ENCODE measurements at regions not wholly inside any gene's neighbourhood (a gene's known extent, or its start where the extent isn't known, plus 50 kb on each side); places are given as distances from the start of the nearest gene placed in this dataset.

GRCh38 chr12:40620564-40621019 is 71.6 kb upstream of the CNTN1 start:
- no peak for DNase-seq

- DNase-seq = peak in 1 of 2 experiments; percentile 11
Observed at GRCh38 chr12:40622246-40622838, 69.9 kb upstream of the CNTN1 start.

GRCh38 chr12:40632171-40632570 is 60.1 kb upstream of the CNTN1 start:
- DNase-seq = no peak

- no peak for DNase-seq
Observed at GRCh38 chr12:40632933-40633332, 59.3 kb upstream of the CNTN1 start.

- DNase-seq = no peak
Observed at GRCh38 chr12:40634517-40635131, 57.6 kb upstream of the CNTN1 start.

GRCh38 chr12:40635141-40635731 is 57.0 kb upstream of the CNTN1 start:
- DNase-seq = no peak
